Right lobe of liver (tissue), 6 donors: ENCODE measurements at regions not wholly inside any gene's neighbourhood (a gene's known extent, or its start where the extent isn't known, plus 50 kb on each side); places are given as distances from the start of the nearest gene placed in this dataset.

ENCODE experiments used
- ATAC-seq, 4 donors: fragments of 200-7000 bp; cut with Tn5 transposase; one replicate each; pipeline ENCODE4 v1.9.1; 2020; ENCODE audit warnings: mild to moderate bottlenecking in 4 of 4, moderate library complexity in 4 of 4
- DNase-seq, 3 donors: peaks; one replicate each; pipeline ENCODE4 v3.0.0-alpha.2; 2020
- H3K27ac ChIP-seq, 3 donors: fragments of 200-600 bp; one replicate each; pipeline ENCODE4 v1.8.0; 2022
- H3K27me3 ChIP-seq, 2 donors: fragments of 200-600 bp; one replicate each; pipeline ENCODE4 v1.8.0; 2022
- H3K36me3 ChIP-seq, 4 donors: fragments of 200-600 bp; sonication (generic) in 1 of 4; one replicate each; pipeline versions ENCODE4 v1.5.1 to v1.8.0; 2017 to 2022; ENCODE audit warnings: control low read depth in 1 of 4
- H3K4me1 ChIP-seq, 4 donors: fragments of 200-600 bp; sonication (generic) in 1 of 4; one replicate each; pipeline versions ENCODE4 v1.5.1 to v1.8.0; 2017 to 2022; ENCODE audit warnings: control low read depth in 1 of 4
- H3K4me3 ChIP-seq, 3 donors: fragments of 200-600 bp; one replicate each; pipeline ENCODE4 v1.8.0; 2022
- H3K9me3 ChIP-seq, 4 donors: fragments of 200-600 bp; sonication (generic) in 1 of 4; one replicate each; pipeline versions ENCODE4 v1.5.1 to v1.8.0; 2017 to 2022; ENCODE audit warnings: control low read depth in 1 of 4
- POLR2A ChIP-seq: fragments of 450-650 bp; IDR thresholded peaks from one replicate; pipeline ENCODE4 v1.6.1; 2017; ENCODE audit warnings: antibody characterized with exemption, mild to moderate bottlenecking
- WGBS: methylation state at CpG from one replicate; pipeline ENCODE4 v1.1.6; 2018; ENCODE audit warnings: low coverage, low lambda C conversion rate; ENCODE audit not compliant: insufficient coverage; ENCODE audit errors: missing lambda C conversion rate; 5-methylcytosine and 5-hydroxymethylcytosine counted together
- intact Hi-C, 2 donors: fragments of 100-400 bp; cut with DNase I; formaldehyde crosslinking; loops; one replicate each; pipeline versions ENCODE4 v1.11.2 to v1.14.1; 2022
- TF ChIP-seq, protein P1 (sequence below), 4 donors: fragments of 200-600 bp in 3 of 4; fragments of 450-650 bp in 1 of 4; IDR thresholded peaks; one replicate each; pipeline versions ENCODE4 v1.5.1 to v1.8.0; 2016 to 2022; ENCODE audit warnings: antibody characterized with exemption in 4 of 4, mild to moderate bottlenecking in 2 of 4
- donor health status: DM: no; HTN: yes; CAD: no.
- donor health status: DM: no; HTN: no; CAD: no.
- donor health status: DM: no; HTN: no; CAD: no.
- donor health status: DM: no; HTN: yes; CAD: no.
- donor health status: DM: no; HTN: yes; CAD: no.

DNA sequence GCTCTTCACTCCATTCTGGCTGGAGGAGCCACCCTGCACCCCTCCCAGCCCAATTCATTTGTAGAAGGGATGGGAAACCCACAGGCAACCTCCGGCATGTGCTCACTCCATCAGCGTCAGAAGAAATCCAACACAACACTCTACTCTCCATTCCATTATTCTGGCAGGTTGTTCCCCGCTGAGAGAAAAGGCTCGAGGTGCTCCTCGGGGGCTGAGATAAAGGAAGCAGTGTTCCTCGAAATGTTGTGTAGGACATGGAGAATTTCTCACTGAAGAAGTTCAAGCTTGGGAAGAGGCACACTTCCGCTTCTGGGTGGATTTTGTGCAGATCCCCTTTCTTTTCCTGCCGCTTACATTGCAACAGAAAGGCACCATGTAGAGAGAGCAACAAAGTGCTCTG lies 355.0 kb upstream of the CFAP20DC start:
- no peak for ATAC-seq
- 71% methylated on average over 7 of the region's 8 CpGs for WGBS
- H3K4me1 ChIP-seq = no peaks in the 10 kb centered on the region
- no peak for DNase-seq
- no peak for TF ChIP-seq POLR2A
- TF ChIP-seq, protein P1, sequence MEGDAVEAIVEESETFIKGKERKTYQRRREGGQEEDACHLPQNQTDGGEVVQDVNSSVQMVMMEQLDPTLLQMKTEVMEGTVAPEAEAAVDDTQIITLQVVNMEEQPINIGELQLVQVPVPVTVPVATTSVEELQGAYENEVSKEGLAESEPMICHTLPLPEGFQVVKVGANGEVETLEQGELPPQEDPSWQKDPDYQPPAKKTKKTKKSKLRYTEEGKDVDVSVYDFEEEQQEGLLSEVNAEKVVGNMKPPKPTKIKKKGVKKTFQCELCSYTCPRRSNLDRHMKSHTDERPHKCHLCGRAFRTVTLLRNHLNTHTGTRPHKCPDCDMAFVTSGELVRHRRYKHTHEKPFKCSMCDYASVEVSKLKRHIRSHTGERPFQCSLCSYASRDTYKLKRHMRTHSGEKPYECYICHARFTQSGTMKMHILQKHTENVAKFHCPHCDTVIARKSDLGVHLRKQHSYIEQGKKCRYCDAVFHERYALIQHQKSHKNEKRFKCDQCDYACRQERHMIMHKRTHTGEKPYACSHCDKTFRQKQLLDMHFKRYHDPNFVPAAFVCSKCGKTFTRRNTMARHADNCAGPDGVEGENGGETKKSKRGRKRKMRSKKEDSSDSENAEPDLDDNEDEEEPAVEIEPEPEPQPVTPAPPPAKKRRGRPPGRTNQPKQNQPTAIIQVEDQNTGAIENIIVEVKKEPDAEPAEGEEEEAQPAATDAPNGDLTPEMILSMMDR (IDR thresholded peaks at IDR 0.05) = no peak
- no peaks in the 10 kb centered on the region for H3K9me3 ChIP-seq
- intact Hi-C loops = no loop called here
- no peak overlapping the region for H3K27ac ChIP-seq
- no peak overlapping the region for H3K4me3 ChIP-seq
- no peaks in the 10 kb centered on the region for H3K36me3 ChIP-seq
- H3K27me3 ChIP-seq = no peaks in the 10 kb centered on the region

DNA sequence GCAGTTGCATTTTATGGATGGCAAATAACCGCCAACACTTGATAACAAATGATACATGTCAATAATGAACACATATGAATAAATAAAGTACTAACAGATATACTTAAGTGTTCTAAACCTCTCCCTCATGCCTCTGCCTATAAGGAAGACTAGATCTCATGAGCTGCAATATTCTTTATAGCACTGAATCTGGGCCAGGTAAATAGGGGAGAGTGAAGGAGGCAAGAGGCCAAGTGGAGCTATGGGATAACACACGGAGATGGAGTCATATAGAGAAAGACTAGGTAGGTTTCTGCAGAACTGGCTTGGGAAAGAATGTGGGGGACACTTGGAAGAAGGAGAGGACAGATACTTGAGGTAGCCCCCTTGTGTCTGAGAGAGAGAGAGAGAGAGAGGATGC lies 354.2 kb upstream of the CFAP20DC start:
- DNase-seq (no peak), ATAC-seq (no peak)
- TF ChIP-seq, protein P1 (IDR thresholded peaks at IDR 0.05) = no peak
- TF ChIP-seq POLR2A = no peak
- intact Hi-C loops = no loop called here
- H3K27me3 ChIP-seq = no peaks in the 10 kb centered on the region
- H3K36me3 ChIP-seq = no peaks in the 10 kb centered on the region
- H3K4me1 ChIP-seq = no peaks in the 10 kb centered on the region
- H3K4me3 ChIP-seq = no peak overlapping the region
- no peaks in the 10 kb centered on the region for H3K9me3 ChIP-seq
- no peak overlapping the region for H3K27ac ChIP-seq
- WGBS = 96% methylated on average over 2 of the region's 2 CpGs

- WGBS = 50% methylated on average over 2 of the region's 2 CpGs
- intact Hi-C loops = no loop called here
- H3K27me3 ChIP-seq = no peaks in the 10 kb centered on the region
- H3K9me3 ChIP-seq = no peaks in the 10 kb centered on the region
- no peak overlapping the region for H3K27ac ChIP-seq
- no peak for DNase-seq
- TF ChIP-seq POLR2A = no peak
- TF ChIP-seq, protein P1 (IDR thresholded peaks at IDR 0.05) = no peak
- no peak for ATAC-seq
- H3K36me3 ChIP-seq = no peaks in the 10 kb centered on the region
- H3K4me1 ChIP-seq = no peaks in the 10 kb centered on the region
- no peak overlapping the region for H3K4me3 ChIP-seq
Measured at GRCh38 chr3:59401924-59402323, 352.1 kb upstream of the CFAP20DC start.

DNA sequence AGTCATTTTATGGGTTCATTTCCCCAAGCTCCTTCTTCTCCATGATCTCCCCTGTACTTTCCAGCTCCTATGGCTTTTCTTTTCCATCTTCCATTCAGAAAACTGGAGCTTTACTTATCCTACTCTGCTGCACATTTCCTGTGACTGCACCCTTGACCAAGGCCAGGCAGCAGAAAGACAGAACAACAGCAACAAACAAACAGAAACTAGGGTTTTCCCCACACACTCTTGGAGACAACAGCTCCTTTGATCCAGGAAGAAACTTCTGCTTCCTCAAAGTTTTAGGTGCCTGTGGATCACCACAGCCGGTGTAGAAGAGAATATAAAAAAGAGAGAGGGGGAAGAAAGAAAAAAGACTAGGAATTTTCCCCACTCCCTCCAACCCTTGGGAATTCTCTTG lies 342.3 kb upstream of the CFAP20DC start:
- WGBS = 89% methylated on average over 1 of the region's 1 CpG

More for the DNA sequence above, 342.3 kb upstream of the CFAP20DC start:
- intact Hi-C loops = no loop called here
- TF ChIP-seq POLR2A = no peak
- TF ChIP-seq, protein P1 (IDR thresholded peaks at IDR 0.05) = no peak
- Histone ChIP-seq H3K27ac (no peak overlapping the region), H3K9me3 (no peaks in the 10 kb centered on the region), H3K4me3 (no peak overlapping the region), H3K27me3 (no peaks in the 10 kb centered on the region), H3K4me1 (no peaks in the 10 kb centered on the region), H3K36me3 (no peaks in the 10 kb centered on the region)
- DNase-seq (no peak), ATAC-seq (no peak)
